SHP77 (cell line): ENCODE measurements at regions not wholly inside any gene's neighbourhood (a gene's known extent, or its start where the extent isn't known, plus 50 kb on each side); places are given as distances from the start of the nearest gene placed in this dataset.

Experiments
- DNase-seq, 2 experiments: peaks; one replicate each; lab custom pipeline; 2025; lab: John Stamatoyannopoulos, UW

DNA sequence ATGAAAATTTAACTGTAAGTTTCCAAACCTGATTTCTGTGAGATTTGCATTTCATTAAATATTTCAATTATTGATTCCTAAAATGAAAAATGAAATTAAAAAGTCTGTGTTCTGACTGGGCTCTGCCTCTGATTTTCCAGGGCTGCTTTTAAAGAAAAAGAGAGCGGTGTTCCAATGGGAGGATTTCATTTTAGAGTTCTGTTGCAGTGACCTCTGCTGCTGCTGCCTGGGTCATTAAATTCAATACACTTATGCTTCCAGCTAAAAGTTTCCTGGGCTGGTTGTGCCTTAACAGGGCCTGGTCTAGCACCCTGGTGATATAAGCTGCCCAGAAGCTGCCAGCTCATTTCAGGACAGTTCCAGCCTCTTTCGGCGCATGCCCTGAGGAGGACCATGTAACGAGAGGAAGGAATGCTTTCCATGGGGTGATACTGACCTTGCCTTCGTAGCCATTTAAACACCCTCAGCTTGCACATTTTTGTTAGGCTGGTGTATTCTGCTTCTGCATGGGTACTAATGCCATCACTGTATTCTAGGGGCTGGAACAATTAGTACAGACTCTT, 93.3 kb downstream of the TMEM174 start:
- DNase-seq: no peak

DNA sequence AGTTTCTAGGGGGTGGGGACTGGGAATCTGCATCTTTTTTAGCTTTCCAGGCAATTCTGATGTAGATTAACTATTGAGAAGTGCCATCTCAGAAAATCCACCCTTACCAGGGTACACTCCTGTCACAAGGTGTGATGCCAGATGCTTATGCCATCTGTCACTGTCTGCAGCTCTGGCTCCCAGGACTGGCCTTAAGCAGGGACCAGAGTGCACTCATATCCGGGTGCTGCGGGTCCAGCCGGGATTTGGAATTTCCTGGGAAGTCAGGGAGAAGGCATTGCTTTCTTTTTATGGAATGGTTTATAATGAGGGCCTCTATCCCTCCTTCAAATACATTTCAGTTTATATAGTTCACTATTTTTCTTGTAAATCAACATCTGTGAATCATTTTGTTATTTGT, 92.6 kb downstream of the TMEM174 start:
- DNase-seq: no peak

- no peak for DNase-seq
Measured at GRCh38 chr5:73264631-73265030, 91.6 kb downstream of the TMEM174 start.

GRCh38 chr5:73263001-73263710, 90.2 kb downstream of the TMEM174 start:
- DNase-seq: no peak

GRCh38 chr5:73256862-73257261, 83.9 kb downstream of the TMEM174 start:
- no peak for DNase-seq

- no peak for DNase-seq
Measured at GRCh38 chr5:73256462-73256861, 83.5 kb downstream of the TMEM174 start.

GRCh38 chr5:73256012-73256411, 83.0 kb downstream of the TMEM174 start:
- DNase-seq: no peak

- DNase-seq: no peak
Measured at GRCh38 chr5:73254642-73255041, 81.6 kb downstream of the TMEM174 start.

DNA sequence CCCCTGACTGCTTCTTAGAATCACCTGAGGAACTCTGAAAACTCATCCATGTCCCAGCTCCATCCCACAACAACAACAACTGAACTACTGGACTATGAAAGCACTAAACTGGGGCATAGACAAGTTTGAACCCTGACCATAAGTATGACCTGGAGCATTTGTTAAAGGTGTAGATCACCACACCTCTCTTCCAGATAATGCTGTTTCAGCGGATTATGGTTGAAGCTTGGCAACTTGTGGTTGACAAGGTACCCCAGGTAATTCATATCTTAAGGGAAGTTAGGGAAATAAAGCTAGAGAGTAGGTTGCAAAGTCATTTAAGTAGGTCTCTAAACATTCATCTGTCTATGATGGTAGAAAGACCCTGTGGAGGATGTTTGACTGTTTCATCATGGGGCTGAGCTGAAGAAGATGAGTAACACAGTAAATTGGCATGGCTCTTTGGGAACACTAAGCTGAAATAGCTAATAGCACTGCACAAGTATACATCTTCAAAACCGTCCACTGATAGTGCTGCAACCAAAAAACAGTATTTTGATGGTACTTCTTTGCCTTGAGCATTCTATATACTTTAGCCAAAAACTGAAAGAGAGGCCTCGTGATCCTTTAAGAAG, 80.2 kb downstream of the TMEM174 start:
- no peak for DNase-seq

DNA sequence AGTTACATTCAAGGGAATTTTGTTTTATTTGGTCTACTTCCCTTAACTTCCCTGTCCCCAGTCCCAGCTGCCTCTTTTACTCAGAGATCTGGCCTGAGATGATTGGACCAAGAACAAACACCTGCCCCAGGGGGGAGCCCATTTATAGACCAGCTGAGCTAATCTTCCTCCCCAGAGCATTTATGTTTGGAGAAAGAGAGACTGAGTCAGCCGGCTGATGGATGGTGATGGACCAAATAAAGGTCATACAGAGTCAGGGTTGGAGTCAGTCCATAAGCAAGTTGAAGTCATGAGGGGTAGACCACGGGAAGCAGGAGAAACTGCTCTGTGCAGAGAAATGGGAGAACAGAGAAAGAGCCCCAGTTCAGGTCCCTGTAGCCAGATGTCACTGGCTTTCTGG, 77.7 kb downstream of the TMEM174 start:
- DNase-seq: no peak

DNA sequence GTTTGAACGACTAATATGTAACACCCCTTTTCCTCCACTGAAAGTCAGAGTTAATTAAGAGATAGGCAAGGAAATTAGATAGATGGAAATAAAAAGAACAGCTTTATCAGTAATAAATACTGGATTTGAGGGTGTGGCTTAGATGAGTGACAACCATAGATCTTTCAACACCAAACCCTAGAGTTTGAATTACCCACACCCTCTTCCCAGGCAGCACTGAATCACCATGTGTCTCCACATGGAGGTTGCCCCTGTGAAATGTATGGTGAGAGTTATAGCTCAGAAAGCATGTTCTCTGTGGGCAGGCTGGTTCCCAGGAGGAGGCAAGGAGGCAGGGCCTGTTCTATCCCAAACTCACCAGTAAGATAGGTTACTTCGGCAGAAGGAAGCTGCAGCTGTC, 69.7 kb downstream of the TMEM174 start:
- no peak for DNase-seq

DNA sequence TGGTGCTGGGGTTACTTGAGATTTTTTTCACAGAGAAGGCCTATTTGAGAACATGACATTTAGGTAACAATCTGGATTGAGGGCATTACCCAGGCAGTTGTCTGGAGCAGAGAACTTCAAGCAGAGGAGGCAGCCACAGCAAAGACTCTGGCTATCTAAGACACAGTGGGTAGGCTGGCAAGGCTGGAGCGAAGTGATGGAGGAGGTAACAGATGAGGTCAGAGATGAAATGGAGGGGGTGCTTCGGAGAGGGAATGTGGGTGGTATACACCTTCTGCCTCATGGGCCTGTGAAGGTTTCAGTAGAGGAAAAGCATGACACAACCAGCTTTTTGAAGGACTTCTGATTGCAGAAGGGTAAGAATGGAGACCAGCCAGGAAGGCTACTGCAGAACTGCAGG, 65.9 kb downstream of the TMEM174 start:
- no peak for DNase-seq

- DNase-seq: no peak
Measured at GRCh38 chr5:73236541-73237128, 63.6 kb downstream of the TMEM174 start.

GRCh38 chr5:73234204-73234555, 61.2 kb downstream of the TMEM174 start:
- DNase-seq: no peak

- DNase-seq: no peak
Measured at GRCh38 chr5:73233461-73234203, 60.6 kb downstream of the TMEM174 start.

DNA sequence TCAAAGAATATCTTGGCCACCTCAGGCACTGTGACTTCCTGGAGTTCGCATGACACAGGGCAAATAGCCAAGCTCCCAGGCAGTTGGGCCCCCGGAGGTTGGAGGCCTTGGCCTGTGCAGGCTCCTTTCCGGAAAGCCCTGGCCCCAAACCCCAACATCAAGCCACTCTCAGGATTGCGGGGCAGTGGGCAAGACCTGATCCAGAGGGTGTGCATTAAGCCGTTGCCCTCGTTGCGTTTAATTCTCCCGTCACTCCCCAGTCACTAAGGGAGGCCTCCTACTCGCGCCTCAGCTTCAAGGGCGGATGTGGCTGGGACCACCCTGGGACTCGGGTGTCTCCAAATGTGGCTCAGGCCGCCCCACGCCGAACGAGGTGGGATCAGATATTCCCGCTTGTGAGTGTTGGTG, 60.1 kb downstream of the TMEM174 start:
- DNase-seq: no peak

DNA sequence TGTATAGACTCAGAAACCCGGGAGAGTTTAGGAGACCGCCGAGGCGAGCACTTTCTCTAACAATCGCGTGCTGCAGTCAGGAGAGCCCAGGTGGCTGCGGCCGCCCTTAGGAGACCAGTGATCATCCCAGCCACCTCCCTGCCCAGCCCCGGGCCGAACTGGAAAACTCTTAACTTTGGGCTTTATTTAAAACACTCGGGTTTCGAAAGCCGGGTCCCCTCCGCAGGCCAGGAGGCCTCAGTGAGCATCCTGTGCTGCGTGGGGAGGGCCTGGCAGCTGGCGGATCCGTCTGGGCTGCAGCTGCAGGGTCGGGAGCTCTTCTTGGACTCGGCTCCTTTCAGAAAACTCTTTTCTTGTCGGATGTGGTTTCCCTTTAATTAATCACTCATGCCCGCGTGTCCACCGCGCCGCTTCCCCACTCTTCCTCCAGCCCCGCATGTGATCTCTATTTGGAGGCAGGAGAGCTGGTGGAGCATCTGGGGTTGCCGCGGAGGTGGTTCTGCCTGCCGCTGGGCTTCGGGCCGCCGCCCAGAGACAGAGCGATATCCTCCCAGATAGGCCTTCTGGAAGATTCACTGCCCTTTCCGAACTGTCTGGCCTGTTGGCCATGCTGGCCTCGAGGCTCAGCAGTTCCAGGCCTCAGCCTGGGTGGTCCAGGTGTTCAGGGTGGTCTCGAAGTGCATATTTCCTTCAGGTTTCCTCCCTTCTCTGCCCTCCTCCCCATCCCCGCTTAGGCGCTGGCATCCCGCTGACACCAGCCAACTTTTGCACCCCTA, 59.5 kb downstream of the TMEM174 start:
- no peak for DNase-seq

DNA sequence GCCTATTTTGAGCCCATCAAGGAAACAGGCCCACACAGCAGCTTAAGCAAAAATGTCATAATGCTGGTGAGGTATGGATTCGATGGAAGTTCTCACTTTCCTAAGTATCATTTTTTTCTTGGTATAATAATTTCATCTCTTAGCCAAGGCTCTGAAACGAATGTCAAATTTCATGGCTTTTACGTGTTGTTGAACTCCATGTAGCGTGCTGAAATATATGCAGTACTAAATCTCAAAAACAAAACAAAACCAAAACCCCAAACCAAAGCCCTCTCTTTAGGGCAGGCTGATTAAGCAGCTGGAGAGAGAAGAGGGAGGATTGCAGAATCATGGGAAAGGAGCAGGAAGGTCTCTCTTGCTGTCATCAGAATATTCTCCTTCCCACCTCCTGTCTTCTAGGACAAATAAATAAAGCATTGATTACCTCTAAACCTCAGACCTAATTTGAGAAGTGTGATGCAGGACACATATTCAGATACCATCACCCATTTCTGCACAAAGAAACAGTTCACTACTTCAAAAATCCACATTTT, 58.3 kb downstream of the TMEM174 start:
- DNase-seq: no peak

DNA sequence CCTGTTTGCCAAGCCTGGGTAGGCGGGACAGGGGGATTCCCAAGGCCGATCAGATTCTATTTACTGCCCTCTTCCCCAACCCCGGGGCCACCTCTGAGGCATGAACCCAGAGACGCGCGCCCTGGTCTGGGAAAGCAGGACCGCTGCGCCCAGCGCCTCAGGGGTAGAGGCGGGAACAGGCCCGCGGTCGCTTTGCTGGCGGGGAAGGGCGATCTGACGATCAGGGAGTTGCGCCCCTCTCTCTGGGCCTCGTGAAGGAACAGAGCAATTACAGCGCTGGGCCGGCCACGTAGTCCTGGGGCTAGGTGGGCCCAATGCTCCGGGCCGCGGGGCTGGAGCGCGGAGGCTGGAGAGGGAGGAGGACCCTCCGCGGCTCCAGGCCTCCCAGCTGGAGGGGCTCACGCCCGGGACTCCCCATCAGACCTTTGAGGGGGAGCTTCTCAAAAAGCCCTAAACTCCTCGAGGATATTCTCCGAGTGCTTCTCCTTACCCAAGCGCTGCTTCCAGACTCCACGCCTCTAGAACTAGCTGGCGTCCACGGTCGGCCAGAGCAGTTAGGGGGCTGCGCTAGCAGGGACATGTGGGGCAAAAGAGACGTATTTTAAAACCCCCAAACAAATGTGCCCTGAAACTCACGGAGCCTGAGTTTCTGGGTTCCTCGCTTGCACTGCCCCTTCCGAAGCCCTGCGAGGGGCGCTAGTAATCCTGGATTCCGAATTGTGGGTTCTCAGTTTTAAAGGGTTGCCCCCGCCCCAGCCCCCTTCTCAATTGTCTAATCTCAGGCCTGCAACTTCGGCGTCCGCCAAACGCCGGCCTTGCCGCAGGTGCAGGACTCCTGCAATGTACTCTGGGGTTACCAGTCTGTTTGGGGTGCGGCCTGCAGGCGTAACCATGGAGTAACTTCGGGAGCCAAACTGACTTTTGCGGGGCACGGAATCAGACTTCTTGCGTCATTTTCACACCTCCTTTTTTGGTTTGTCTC, 57.6 kb downstream of the TMEM174 start:
- no peak for DNase-seq

- no peak for DNase-seq
Measured at GRCh38 chr5:73229271-73229670, 56.3 kb downstream of the TMEM174 start.
